MM.1S (cell line): ENCODE measurements at regions not wholly inside any gene's neighbourhood (a gene's known extent, or its start where the extent isn't known, plus 50 kb on each side); places are given as distances from the start of the nearest gene placed in this dataset.

Source experiments
- DNase-seq: peaks from one replicate; pipeline ENCODE4 v3.0.0-alpha.2; 2015
- H2AFZ ChIP-seq: fragments of 300-600 bp; sonication (generic); 2 replicates; pipeline ENCODE4 v1.6.0; 2016; ENCODE audit warnings: antibody characterized with exemption, low read length
- H3F3A ChIP-seq: fragments of 300-600 bp; sonication (generic); 2 replicates; pipeline ENCODE4 v1.6.1; 2016; ENCODE audit warnings: mild to moderate bottlenecking, antibody characterized with exemption, low read length, moderate library complexity, mixed read lengths; ENCODE audit not compliant: insufficient read depth
- H3K27ac ChIP-seq: fragments of 300-600 bp; sonication (generic); 2 replicates; pipeline ENCODE4 v1.5.1; 2016; ENCODE audit warnings: mild to moderate bottlenecking, low read length
- H3K27me3 ChIP-seq: fragments of 300-600 bp; sonication (generic); replicated peaks from 2 replicates; pipeline ENCODE4 v1.6.0; 2016; ENCODE audit warnings: low read length; ENCODE audit not compliant: insufficient read depth
- H3K36me3 ChIP-seq: fragments of 300-600 bp; sonication (generic); replicated peaks from 2 replicates; pipeline ENCODE4 v1.6.1; 2016; ENCODE audit warnings: mild to moderate bottlenecking, low read length, mixed read lengths; ENCODE audit not compliant: insufficient read depth
- H3K4me1 ChIP-seq: fragments of 300-600 bp; sonication (generic); 2 replicates; pipeline ENCODE4 v1.6.1; 2016; ENCODE audit warnings: low read length, mixed read lengths
- H3K4me2 ChIP-seq: fragments of 300-600 bp; sonication (generic); 2 replicates; pipeline ENCODE4 v1.6.0; 2016; ENCODE audit warnings: low read depth, low read length
- H3K4me3 ChIP-seq: fragments of 300-600 bp; sonication (generic); 2 replicates; pipeline ENCODE4 v1.5.1; 2016; ENCODE audit warnings: low read length, mixed read lengths
- H3K79me2 ChIP-seq: fragments of 300-600 bp; sonication (generic); 2 replicates; pipeline ENCODE4 v1.6.1; 2016; ENCODE audit warnings: mixed run types, low read length, mixed read lengths
- H3K9ac ChIP-seq: fragments of 300-600 bp; sonication (generic); 2 replicates; pipeline ENCODE4 v1.6.1; 2016; ENCODE audit warnings: low read length, mixed read lengths
- H3K9me2 ChIP-seq: fragments of 300-600 bp; sonication (generic); replicated peaks from 2 replicates; pipeline ENCODE4 v1.6.1; 2016; ENCODE audit warnings: mild to moderate bottlenecking, low read length, mixed read lengths; ENCODE audit not compliant: insufficient read depth
- H3K9me3 ChIP-seq: fragments of 300-600 bp; sonication (generic); replicated peaks from 2 replicates; pipeline ENCODE4 v1.6.1; 2016; ENCODE audit warnings: mild to moderate bottlenecking, low read length, mixed read lengths; ENCODE audit not compliant: insufficient read depth
- H4K20me1 ChIP-seq: fragments of 300-600 bp; sonication (generic); 2 replicates; pipeline ENCODE4 v1.6.1; 2016; ENCODE audit warnings: mild to moderate bottlenecking, low read length, moderate library complexity, mixed read lengths; ENCODE audit not compliant: insufficient read depth
- EZH2 ChIP-seq: fragments of 300-600 bp; sonication (generic); optimal IDR thresholded peaks from 2 replicates; pipeline ENCODE3; 2017; ENCODE audit warnings: low read depth, mild to moderate bottlenecking, antibody characterized with exemption, low read length, mixed read lengths
- EZH2phosphoT487 ChIP-seq: fragments of 300-600 bp; sonication (generic); IDR thresholded peaks from 2 replicates; pipeline ENCODE4 v1.6.1; 2018; ENCODE audit warnings: antibody characterized with exemption, low read length
- TF ChIP-seq, protein P1 (sequence below): fragments of 300-600 bp; sonication (generic); IDR thresholded peaks from 2 replicates; pipeline ENCODE4 v1.5.1; 2016; ENCODE audit warnings: antibody characterized with exemption, low read length, mixed read lengths

- Histone ChIP-seq H3F3A (no peaks in the 10 kb centered on the region), H3K4me2 (no peak overlapping the region), H4K20me1 (no peaks in the 10 kb centered on the region), H3K9ac (no peak overlapping the region), H3K4me3 (no peak overlapping the region), H3K79me2 (no peaks in the 10 kb centered on the region), H3K9me2 (no peaks in the 10 kb centered on the region), H2AFZ (no peak overlapping the region), H3K27ac (no peak overlapping the region), H3K36me3 (no peaks in the 10 kb centered on the region), H3K4me1 (no peaks in the 10 kb centered on the region), H3K27me3 (no peaks in the 10 kb centered on the region), H3K9me3 (no peaks in the 10 kb centered on the region)
- no peak for DNase-seq
- TF ChIP-seq EZH2 = no peak
- TF ChIP-seq, protein P1, sequence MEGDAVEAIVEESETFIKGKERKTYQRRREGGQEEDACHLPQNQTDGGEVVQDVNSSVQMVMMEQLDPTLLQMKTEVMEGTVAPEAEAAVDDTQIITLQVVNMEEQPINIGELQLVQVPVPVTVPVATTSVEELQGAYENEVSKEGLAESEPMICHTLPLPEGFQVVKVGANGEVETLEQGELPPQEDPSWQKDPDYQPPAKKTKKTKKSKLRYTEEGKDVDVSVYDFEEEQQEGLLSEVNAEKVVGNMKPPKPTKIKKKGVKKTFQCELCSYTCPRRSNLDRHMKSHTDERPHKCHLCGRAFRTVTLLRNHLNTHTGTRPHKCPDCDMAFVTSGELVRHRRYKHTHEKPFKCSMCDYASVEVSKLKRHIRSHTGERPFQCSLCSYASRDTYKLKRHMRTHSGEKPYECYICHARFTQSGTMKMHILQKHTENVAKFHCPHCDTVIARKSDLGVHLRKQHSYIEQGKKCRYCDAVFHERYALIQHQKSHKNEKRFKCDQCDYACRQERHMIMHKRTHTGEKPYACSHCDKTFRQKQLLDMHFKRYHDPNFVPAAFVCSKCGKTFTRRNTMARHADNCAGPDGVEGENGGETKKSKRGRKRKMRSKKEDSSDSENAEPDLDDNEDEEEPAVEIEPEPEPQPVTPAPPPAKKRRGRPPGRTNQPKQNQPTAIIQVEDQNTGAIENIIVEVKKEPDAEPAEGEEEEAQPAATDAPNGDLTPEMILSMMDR = no peak
- TF ChIP-seq EZH2phosphoT487 = no peak
Measured at GRCh38 chr4:17018013-17018412, 119.6 kb upstream of the LDB2 start.

GRCh38 chr4:17013382-17014006 lies 115.0 kb upstream of the LDB2 start:
- Histone ChIP-seq H3K36me3 (no peaks in the 10 kb centered on the region), H3K79me2 (no peaks in the 10 kb centered on the region), H3K9me2 (no peaks in the 10 kb centered on the region), H2AFZ (no peak overlapping the region), H4K20me1 (no peaks in the 10 kb centered on the region), H3K27ac (no peak overlapping the region), H3K4me2 (no peak overlapping the region), H3K27me3 (no peaks in the 10 kb centered on the region), H3F3A (no peaks in the 10 kb centered on the region), H3K4me3 (no peak overlapping the region), H3K9ac (no peak overlapping the region), H3K9me3 (no peaks in the 10 kb centered on the region), H3K4me1 (0 out of 2 replicates have a peak, but pooled peaks cover 4% of the 10 kb centered on the region)
- DNase-seq = no peak
- no peak for TF ChIP-seq EZH2
- TF ChIP-seq EZH2phosphoT487 = no peak
- TF ChIP-seq, protein P1 = no peak

DNA sequence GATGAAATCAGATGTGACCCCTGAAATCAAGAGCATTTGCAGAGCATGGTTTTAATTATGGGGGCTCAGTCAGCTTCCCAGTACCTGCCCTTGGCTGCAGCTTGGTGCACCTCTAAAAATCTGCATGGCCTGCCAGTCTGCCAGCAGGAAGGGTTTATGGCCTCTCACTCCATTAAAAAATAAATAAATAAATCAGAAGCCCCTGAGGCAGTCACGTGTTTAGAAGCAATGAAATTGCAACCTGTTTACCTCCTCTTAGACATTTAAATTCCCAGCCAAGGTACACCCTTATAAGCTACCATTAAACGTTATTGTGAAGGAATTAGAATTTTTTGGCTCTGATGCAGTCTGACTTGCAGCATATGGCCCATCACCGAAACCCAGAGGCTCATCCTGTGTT lies 114.0 kb upstream of the LDB2 start:
- H3K36me3 ChIP-seq = no peaks in the 10 kb centered on the region
- H3K4me3 ChIP-seq = no peak overlapping the region
- 0 out of 2 replicates have a peak, but pooled peaks cover 4% of the 10 kb centered on the region for H3K4me1 ChIP-seq
- no peak overlapping the region for H2AFZ ChIP-seq
- H3K9me2 ChIP-seq = no peaks in the 10 kb centered on the region
- H4K20me1 ChIP-seq = no peaks in the 10 kb centered on the region
- no peak for TF ChIP-seq EZH2
- no peak for TF ChIP-seq EZH2phosphoT487
- TF ChIP-seq, protein P1 = no peak
- H3K9ac ChIP-seq = no peak overlapping the region
- H3K4me2 ChIP-seq = no peak overlapping the region
- H3K9me3 ChIP-seq = no peaks in the 10 kb centered on the region
- H3K79me2 ChIP-seq = no peaks in the 10 kb centered on the region
- H3K27ac ChIP-seq = no peak overlapping the region
- DNase-seq = no peak
- no peaks in the 10 kb centered on the region for H3F3A ChIP-seq
- no peaks in the 10 kb centered on the region for H3K27me3 ChIP-seq
